ENCODE measurements at regions not wholly inside any gene's neighbourhood (a gene's known extent, or its start where the extent isn't known, plus 50 kb on each side); places are given as distances from the start of the nearest gene placed in this dataset.
"Not testable (repeated sequence)": the region's sequence is repeated elsewhere in the genome, so short reads cannot be mapped to it uniquely, and the experiment has no call there.

DNA sequence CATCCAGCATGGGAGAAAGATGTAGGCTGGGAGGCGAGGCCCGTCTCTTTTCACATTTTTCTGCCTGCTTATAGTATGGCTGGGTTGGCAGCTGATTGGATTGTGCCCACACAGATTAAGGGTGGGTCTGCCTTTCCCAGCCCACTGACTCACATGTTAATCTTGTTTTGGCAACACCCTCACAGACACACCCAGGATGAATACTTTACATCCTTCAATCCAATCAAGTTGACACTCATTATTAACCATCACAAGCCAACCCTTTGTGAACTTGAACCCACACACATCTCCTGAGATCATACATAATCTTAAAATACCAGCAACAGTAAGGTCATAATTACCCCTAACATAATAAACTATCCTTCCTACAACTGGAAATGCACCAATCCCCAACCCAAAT lies 74.1 kb upstream of the XKR3 start:
- H3K27me3 ChIP-seq (replicated peaks in 1 of 2; ENCODE audit: control insufficient read depth in 2 of 2, insufficient read depth in 2 of 2, low read length in 1 of 2); CTCF ChIA-PET; SMC1A ChIA-PET (ENCODE audit: uncharacterized antibody, unreplicated experiment); H4K20me1 ChIP-seq (ENCODE audit: control insufficient read depth, insufficient read depth); H3K4me1 ChIP-seq (ENCODE audit: control insufficient read depth, insufficient read depth, low read length); FAIRE-seq; H3K9ac ChIP-seq (ENCODE audit: control insufficient read depth, insufficient read depth, low read length); H3K36me3 ChIP-seq (ENCODE audit: control insufficient read depth in 2 of 2, insufficient read depth in 2 of 2, low read length in 1 of 2); ATAC-seq; H3K4me2 ChIP-seq (ENCODE audit: control insufficient read depth, insufficient read depth); H3K9me3 ChIP-seq (replicated peaks; ENCODE audit: control insufficient read depth, insufficient read depth, low read length); intact Hi-C loops (cut with micrococcal nuclease; ENCODE audit: unreplicated experiment); H3K27ac ChIP-seq (ENCODE audit: control insufficient read depth, insufficient read depth); H3K79me2 ChIP-seq (ENCODE audit: control insufficient read depth, insufficient read depth, low read length); BruUV-seq (replicated peaks); H3K4me3 ChIP-seq; DNase-seq (ENCODE audit: low read depth, low spot score); in situ Hi-C loops (cut with MboI); POLR2A ChIA-PET; H2AFZ ChIP-seq (ENCODE audit: control insufficient read depth, low read depth, low read length); RAD21 ChIA-PET (ENCODE audit: unreplicated experiment): not testable (repeated sequence)
- WGBS (ENCODE audit: insufficient coverage, insufficient replicate concordance, low lambda C conversion rate, missing lambda C conversion rate) = no CpG with 5 or more reads among the region's 2 CpGs

DNA sequence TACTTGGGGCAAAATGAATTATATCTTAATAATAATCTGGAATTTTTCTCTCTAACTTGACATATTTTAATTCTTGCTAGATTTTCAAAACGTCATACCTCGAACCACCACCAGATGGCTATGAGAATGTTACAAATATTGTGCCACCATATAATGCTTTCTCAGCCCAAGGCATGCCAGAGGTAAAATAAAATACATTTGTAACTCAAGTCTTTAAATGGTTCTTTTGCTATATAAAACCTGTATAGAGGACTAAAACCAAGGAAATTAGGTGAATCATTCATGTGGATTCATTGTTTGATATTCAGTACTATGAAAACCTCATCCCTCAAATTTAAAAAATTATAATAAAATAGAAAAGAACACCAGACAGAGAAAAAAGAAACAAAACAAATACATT lies 72.2 kb upstream of the XKR3 start:
- H3K4me3 ChIP-seq; intact Hi-C loops (cut with micrococcal nuclease; ENCODE audit: unreplicated experiment); ATAC-seq; H3K4me2 ChIP-seq (ENCODE audit: control insufficient read depth, insufficient read depth); H3K4me1 ChIP-seq (ENCODE audit: control insufficient read depth, insufficient read depth, low read length); FAIRE-seq; DNase-seq (ENCODE audit: low read depth, low spot score); RAD21 ChIA-PET (ENCODE audit: unreplicated experiment); BruUV-seq (replicated peaks); POLR2A ChIA-PET; H3K27ac ChIP-seq (ENCODE audit: control insufficient read depth, insufficient read depth); H3K9ac ChIP-seq (ENCODE audit: control insufficient read depth, insufficient read depth, low read length); H3K9me3 ChIP-seq (replicated peaks; ENCODE audit: control insufficient read depth, insufficient read depth, low read length); H4K20me1 ChIP-seq (ENCODE audit: control insufficient read depth, insufficient read depth); H2AFZ ChIP-seq (ENCODE audit: control insufficient read depth, low read depth, low read length); H3K27me3 ChIP-seq (replicated peaks in 1 of 2; ENCODE audit: control insufficient read depth in 2 of 2, insufficient read depth in 2 of 2, low read length in 1 of 2); H3K79me2 ChIP-seq (ENCODE audit: control insufficient read depth, insufficient read depth, low read length); SMC1A ChIA-PET (ENCODE audit: uncharacterized antibody, unreplicated experiment); H3K36me3 ChIP-seq (ENCODE audit: control insufficient read depth in 2 of 2, insufficient read depth in 2 of 2, low read length in 1 of 2); in situ Hi-C loops (cut with MboI); CTCF ChIA-PET: not testable (repeated sequence)
- WGBS (ENCODE audit: insufficient coverage, insufficient replicate concordance, low lambda C conversion rate, missing lambda C conversion rate) = 0% methylated on average over 2 of the region's 2 CpGs

DNA sequence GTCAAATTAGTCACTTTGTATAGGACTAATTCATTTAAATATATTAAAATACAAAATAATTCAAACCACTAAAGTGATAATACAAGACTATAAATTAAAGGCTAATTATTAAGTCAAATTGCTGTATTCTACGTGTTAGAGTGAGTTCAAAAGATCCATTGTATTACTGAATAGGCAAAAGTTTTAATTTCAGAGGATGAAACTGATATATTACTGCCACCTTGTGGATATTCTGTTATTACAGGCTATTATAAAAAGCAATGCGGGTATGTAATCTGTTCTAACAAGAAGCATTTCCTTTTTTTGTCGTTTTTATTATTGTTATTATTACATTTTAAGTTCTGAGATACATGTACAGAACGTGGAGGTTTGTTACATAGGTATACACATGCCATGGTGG lies 66.7 kb upstream of the XKR3 start:
- ChIA-PET SMC1A (ENCODE audit: uncharacterized antibody, unreplicated experiment) (interaction anchor here (1.2 kb wide), 1 partner anchor 117 kb away, joined by 6 read pairs; no protein-coding TSS in a partner anchor), CTCF (interaction anchor here (0.6 kb wide), 2 partner anchors 117 to 118 kb away, joined by 3 to 5 read pairs; no protein-coding TSS in a partner anchor)
- H3K9me3 ChIP-seq (replicated peaks; ENCODE audit: control insufficient read depth, insufficient read depth, low read length); H3K27ac ChIP-seq (ENCODE audit: control insufficient read depth, insufficient read depth); in situ Hi-C loops (cut with MboI); H3K27me3 ChIP-seq (replicated peaks in 1 of 2; ENCODE audit: control insufficient read depth in 2 of 2, insufficient read depth in 2 of 2, low read length in 1 of 2); H4K20me1 ChIP-seq (ENCODE audit: control insufficient read depth, insufficient read depth); FAIRE-seq; ATAC-seq; POLR2A ChIA-PET; H3K79me2 ChIP-seq (ENCODE audit: control insufficient read depth, insufficient read depth, low read length); BruUV-seq (replicated peaks); H3K4me3 ChIP-seq; H3K9ac ChIP-seq (ENCODE audit: control insufficient read depth, insufficient read depth, low read length); H3K4me2 ChIP-seq (ENCODE audit: control insufficient read depth, insufficient read depth); DNase-seq (ENCODE audit: low read depth, low spot score); RAD21 ChIA-PET (ENCODE audit: unreplicated experiment); H3K36me3 ChIP-seq (ENCODE audit: control insufficient read depth in 2 of 2, insufficient read depth in 2 of 2, low read length in 1 of 2); H2AFZ ChIP-seq (ENCODE audit: control insufficient read depth, low read depth, low read length); H3K4me1 ChIP-seq (ENCODE audit: control insufficient read depth, insufficient read depth, low read length): not testable (repeated sequence)
- 2% methylated on average over 3 of the region's 4 CpGs for WGBS (ENCODE audit: insufficient coverage, insufficient replicate concordance, low lambda C conversion rate, missing lambda C conversion rate)
- peak; percentile 26; the same call in 1 of the 2 replicates for TF ChIP-seq SMC3 (IDR thresholded peaks at IDR 0.05; ENCODE audit: borderline replicate concordance, low read length)
- intact Hi-C loops (cut with micrococcal nuclease; ENCODE audit: unreplicated experiment) = loop anchor here (2.0 kb wide), 1 partner anchor 117 kb away; no protein-coding TSS in a partner anchor

DNA sequence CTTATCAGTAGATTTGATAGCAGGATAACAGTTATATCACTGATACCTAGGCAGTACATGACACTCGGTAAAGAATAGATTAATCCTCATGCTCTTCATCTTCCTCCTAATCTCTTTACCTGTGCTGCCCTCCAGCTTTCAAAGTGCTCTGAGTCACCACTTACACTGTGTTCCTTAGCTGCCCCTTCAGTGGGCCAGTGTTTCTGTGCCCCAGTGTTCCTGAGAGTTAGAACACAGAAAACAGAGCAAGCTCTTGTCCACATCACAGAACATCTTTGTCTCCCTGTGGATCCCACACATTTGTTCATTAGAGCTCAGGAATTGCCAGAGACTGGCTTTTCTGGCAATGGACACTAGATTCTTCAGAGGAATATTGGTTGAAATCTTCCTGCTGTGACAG lies 51.1 kb upstream of the XKR3 start:
- intact Hi-C loops (cut with micrococcal nuclease; ENCODE audit: unreplicated experiment); H2AFZ ChIP-seq (ENCODE audit: control insufficient read depth, low read depth, low read length); H3K4me1 ChIP-seq (ENCODE audit: control insufficient read depth, insufficient read depth, low read length); SMC1A ChIA-PET (ENCODE audit: uncharacterized antibody, unreplicated experiment); BruUV-seq (replicated peaks); H4K20me1 ChIP-seq (ENCODE audit: control insufficient read depth, insufficient read depth); H3K27me3 ChIP-seq (replicated peaks in 1 of 2; ENCODE audit: control insufficient read depth in 2 of 2, insufficient read depth in 2 of 2, low read length in 1 of 2); H3K9ac ChIP-seq (ENCODE audit: control insufficient read depth, insufficient read depth, low read length); RAD21 ChIA-PET (ENCODE audit: unreplicated experiment); H3K4me2 ChIP-seq (ENCODE audit: control insufficient read depth, insufficient read depth); POLR2A ChIA-PET; H3K4me3 ChIP-seq; FAIRE-seq; ATAC-seq; H3K36me3 ChIP-seq (ENCODE audit: control insufficient read depth in 2 of 2, insufficient read depth in 2 of 2, low read length in 1 of 2); CTCF ChIA-PET; in situ Hi-C loops (cut with MboI); DNase-seq (ENCODE audit: low read depth, low spot score); H3K9me3 ChIP-seq (replicated peaks; ENCODE audit: control insufficient read depth, insufficient read depth, low read length); H3K79me2 ChIP-seq (ENCODE audit: control insufficient read depth, insufficient read depth, low read length); H3K27ac ChIP-seq (ENCODE audit: control insufficient read depth, insufficient read depth): not testable (repeated sequence)
- WGBS (ENCODE audit: insufficient coverage, insufficient replicate concordance, low lambda C conversion rate, missing lambda C conversion rate) = 100% methylated on average over 1 of the region's 1 CpG
